GM18873 (cell line): ENCODE measurements at regions not wholly inside any gene's neighbourhood (a gene's known extent, or its start where the extent isn't known, plus 50 kb on each side); places are given as distances from the start of the nearest gene placed in this dataset.

Experiments
- ATAC-seq: cut with Tn5 transposase; IDR thresholded peaks from one replicate; pipeline ENCODE4 v1.9.1; 2021; ENCODE audit warnings: mild to moderate bottlenecking, moderate library complexity, moderate number of reproducible peaks; ENCODE audit not compliant: unreplicated experiment, low FRiP score

GRCh38 chr16:74183601-74184360 is 112.8 kb upstream of the PSMD7 start:
- no peak for ATAC-seq

- ATAC-seq, result no peak
These were observed 126.8 kb upstream of the PSMD7 start for GRCh38 chr16:74169687-74170376.

GRCh38 chr16:74169066-74169465 is 127.5 kb upstream of the PSMD7 start:
- ATAC-seq, result no peak

- ATAC-seq, result no peak
These were observed 128.2 kb upstream of the PSMD7 start for GRCh38 chr16:74168445-74168844.

GRCh38 chr16:74166456-74166855 is 130.2 kb upstream of the PSMD7 start:
- ATAC-seq, result no peak

GRCh38 chr16:74165566-74166080 is 131.0 kb upstream of the PSMD7 start:
- no peak for ATAC-seq

GRCh38 chr16:74160759-74161158 is 135.9 kb upstream of the PSMD7 start:
- ATAC-seq, result no peak

GRCh38 chr16:74153773-74154172 is 142.8 kb upstream of the PSMD7 start:
- no peak for ATAC-seq

- no peak for ATAC-seq
These were observed 150.0 kb upstream of the PSMD7 start for GRCh38 chr16:74146643-74147042.

- ATAC-seq, result no peak
These were observed 153.4 kb upstream of the PSMD7 start for GRCh38 chr16:74143171-74143570.

- no peak for ATAC-seq
These were observed 155.6 kb upstream of the PSMD7 start for GRCh38 chr16:74141015-74141414.

GRCh38 chr16:74140557-74140956 is 156.1 kb upstream of the PSMD7 start:
- no peak for ATAC-seq

- ATAC-seq, result no peak
These were observed 172.8 kb upstream of the PSMD7 start for GRCh38 chr16:74123826-74124225.

GRCh38 chr16:74123195-74123594 is 173.4 kb upstream of the PSMD7 start:
- no peak for ATAC-seq

- ATAC-seq, result no peak
These were observed 178.8 kb upstream of the PSMD7 start for GRCh38 chr16:74117798-74118197.

- no peak for ATAC-seq
These were observed 183.1 kb upstream of the PSMD7 start for GRCh38 chr16:74113545-74113944.

GRCh38 chr16:74111456-74111982 is 185.1 kb upstream of the PSMD7 start:
- ATAC-seq, result no peak

- peak; percentile 60 for ATAC-seq
These were observed 188.6 kb upstream of the PSMD7 start for GRCh38 chr16:74107795-74108610.

- no peak for ATAC-seq
These were observed 192.6 kb upstream of the PSMD7 start for GRCh38 chr16:74104022-74104421.

- ATAC-seq, result no peak
These were observed 195.1 kb upstream of the PSMD7 start for GRCh38 chr16:74101379-74102137.
